HG03025 (cell line): ENCODE measurements at regions not wholly inside any gene's neighbourhood (a gene's known extent, or its start where the extent isn't known, plus 50 kb on each side); places are given as distances from the start of the nearest gene placed in this dataset.
"Not testable (repeated sequence)": the region's sequence is repeated elsewhere in the genome, so short reads cannot be mapped to it uniquely, and the experiment has no call there.

Source experiments
- ATAC-seq: cut with Tn5 transposase; IDR thresholded peaks from one replicate; pipeline ENCODE4 v1.9.1; 2021; ENCODE audit warnings: mild to moderate bottlenecking, moderate library complexity; ENCODE audit not compliant: unreplicated experiment, low FRiP score

DNA sequence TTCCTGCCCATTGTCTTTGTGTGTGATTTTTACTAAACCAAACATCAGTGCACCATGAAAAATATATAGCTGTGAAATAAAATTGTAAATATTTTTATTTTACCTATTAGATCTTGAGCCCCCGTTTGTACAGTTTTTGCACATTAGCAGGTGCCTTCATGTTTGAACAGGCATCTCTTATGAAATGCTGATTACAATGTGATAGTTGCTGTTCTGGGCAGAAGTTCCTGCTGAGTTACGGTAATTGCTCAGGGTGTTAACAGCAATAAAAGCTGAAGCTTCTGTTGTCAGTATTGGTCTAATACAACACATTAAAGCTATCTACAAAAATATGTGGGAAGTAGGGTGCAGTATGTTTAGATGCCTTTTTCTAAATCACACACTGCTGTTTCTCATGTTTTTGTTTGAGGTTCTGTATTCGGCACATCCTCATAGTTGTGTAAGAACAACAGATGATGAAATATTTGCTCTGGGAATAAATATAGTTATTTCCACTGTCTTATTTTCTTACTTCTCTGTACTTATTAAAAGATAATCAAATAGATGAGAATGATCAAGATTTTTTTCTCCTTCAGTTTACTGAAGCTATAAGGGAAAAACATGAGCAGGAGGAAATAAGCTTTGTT is 173.8 kb upstream of the GOLGA6L22 start:
- not testable (repeated sequence) for ATAC-seq

DNA sequence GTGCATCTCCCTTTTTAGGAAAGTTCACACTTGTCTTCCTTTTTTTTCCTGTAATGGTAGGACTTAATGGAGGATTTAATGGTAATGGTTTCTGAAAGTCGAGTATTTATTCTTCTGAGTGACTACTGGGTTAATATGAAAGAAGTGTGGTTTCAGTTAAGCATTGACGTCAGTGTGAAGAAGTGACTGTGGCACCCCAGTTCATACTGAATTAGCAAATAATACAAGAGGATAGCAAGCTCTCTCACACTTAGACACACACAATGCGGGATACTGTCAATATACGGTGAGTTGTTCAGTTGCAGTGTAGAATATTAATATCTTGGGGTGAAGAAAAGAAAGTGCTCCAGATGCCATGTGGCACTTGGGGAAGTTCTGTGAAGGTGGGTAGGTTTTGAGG is 167.6 kb upstream of the GOLGA6L22 start:
- not testable (repeated sequence) for ATAC-seq

- ATAC-seq = not testable (repeated sequence)
These were observed 155.6 kb upstream of the GOLGA6L22 start for GRCh38 chr15:22303112-22303511.
